ENCODE measurements at regions not wholly inside any gene's neighbourhood (a gene's known extent, or its start where the extent isn't known, plus 50 kb on each side); places are given as distances from the start of the nearest gene placed in this dataset.

DNA sequence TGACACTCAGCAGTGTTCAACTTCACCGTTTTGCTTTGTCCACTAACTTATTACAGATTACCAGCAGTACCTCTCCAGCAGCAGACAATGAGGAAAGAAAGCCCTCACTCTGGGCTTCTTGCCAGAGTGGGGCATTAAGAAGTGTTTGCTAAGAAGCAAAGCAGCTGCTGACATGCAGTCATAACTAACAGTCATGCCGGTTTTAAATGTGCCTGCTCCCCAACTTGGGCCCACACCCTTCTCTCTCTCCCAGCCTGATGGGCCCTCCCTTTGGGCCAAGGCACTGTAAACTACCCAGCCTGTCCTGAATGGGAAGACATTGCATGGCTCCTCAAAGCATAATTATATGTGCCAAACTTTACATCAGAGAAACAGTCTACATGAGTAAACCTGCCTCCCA is 54.6 kb upstream of the HHIP start:
- Histone ChIP-seq H2BK15ac (ENCODE audit: low read depth, poor library complexity, severe bottlenecking) (no peak overlapping the region), H2BK5ac (ENCODE audit: low read depth, low read length, poor library complexity, severe bottlenecking) (no peak overlapping the region), H3K18ac (ENCODE audit: low read depth in 1 of 2, low read length in 2 of 2) (no peak overlapping the region), H3K23ac (ENCODE audit: low read length in 2 of 2) (no peak overlapping the region), H3K9me3 (ENCODE audit: control insufficient read depth, low read length) (no peaks in the 10 kb centered on the region), H3K4me1 (ENCODE audit: control insufficient read depth, insufficient read depth, low read depth, low read length) (peaks cover 2% of the 10 kb centered on the region), H2BK120ac (ENCODE audit: low read depth, low read length) (no peak overlapping the region), H3K36me3 (ENCODE audit: control insufficient read depth in 1 of 2, insufficient read depth in 2 of 2, low read depth in 1 of 2, low read length in 2 of 2) (no peaks in the 10 kb centered on the region), H2BK12ac (ENCODE audit: low read length in 2 of 2) (no peak overlapping the region), H3K9ac (ENCODE audit: low read length) (no peak overlapping the region), H3K27me3 (ENCODE audit: control insufficient read depth in 1 of 2, insufficient read depth in 1 of 2, low read length in 2 of 2) (no peaks in the 10 kb centered on the region), H3K4me3 (ENCODE audit: insufficient read depth in 1 of 2, low read depth in 1 of 2, low read length in 2 of 2) (no peak overlapping the region), H4K8ac (ENCODE audit: low read length) (no peak overlapping the region), H3K4ac (ENCODE audit: low read depth in 1 of 2, low read length in 2 of 2) (no peak overlapping the region), H3K4me2 (ENCODE audit: low read length, poor library complexity, severe bottlenecking) (no peak overlapping the region), H3K27ac (ENCODE audit: low read length, poor library complexity, severe bottlenecking) (peak overlapping the region; percentile 0), H3K79me1 (replicated peaks; ENCODE audit: low read length, poor library complexity, severe bottlenecking) (no peaks in the 10 kb centered on the region), H2AK5ac (ENCODE audit: low read length, severe bottlenecking) (no peak overlapping the region), H2AFZ (ENCODE audit: low read depth, low read length) (no peak overlapping the region), H3K14ac (ENCODE audit: low read length in 2 of 2) (no peak overlapping the region), H4K91ac (ENCODE audit: low read length) (no peak overlapping the region)
- 67% methylated on average over 2 of the region's 2 CpGs for WGBS
- peak; percentile 20 for DNase-seq

DNA sequence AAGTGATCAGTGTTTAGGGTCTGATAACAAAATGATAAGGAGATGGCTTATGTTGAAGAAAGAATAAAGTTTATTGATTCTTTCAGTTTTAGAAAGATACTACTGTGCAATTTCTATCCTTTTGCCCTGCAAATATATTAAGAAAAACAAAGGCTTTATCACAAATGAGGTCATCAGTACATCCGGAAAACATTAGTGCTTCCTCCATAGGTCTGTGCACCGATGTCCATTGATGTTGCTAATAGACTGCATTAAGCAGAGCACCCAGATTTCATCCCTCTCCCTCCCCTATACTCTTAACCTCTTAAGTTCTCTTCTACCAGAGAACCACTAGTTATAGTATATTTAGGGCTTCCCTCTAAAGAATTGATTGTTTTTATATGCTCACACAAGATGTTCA is 53.7 kb upstream of the HHIP start:
- no peak overlapping the region for H2BK120ac ChIP-seq (ENCODE audit: low read depth, low read length)
- DNase-seq: no peak
- no peak overlapping the region for H3K9ac ChIP-seq (ENCODE audit: low read length)
- no peak overlapping the region for H2AFZ ChIP-seq (ENCODE audit: low read depth, low read length)
- no peak overlapping the region for H2BK12ac ChIP-seq (ENCODE audit: low read length in 2 of 2)
- H3K14ac ChIP-seq (ENCODE audit: low read length in 2 of 2): no peak overlapping the region
- H3K27ac ChIP-seq (ENCODE audit: low read length, poor library complexity, severe bottlenecking): no peak overlapping the region
- no peak overlapping the region for H4K91ac ChIP-seq (ENCODE audit: low read length)
- H2BK15ac ChIP-seq (ENCODE audit: low read depth, poor library complexity, severe bottlenecking): no peak overlapping the region
- no peaks in the 10 kb centered on the region for H3K9me3 ChIP-seq (ENCODE audit: control insufficient read depth, low read length)
- peaks cover 2% of the 10 kb centered on the region for H3K4me1 ChIP-seq (ENCODE audit: control insufficient read depth, insufficient read depth, low read depth, low read length)
- no peak overlapping the region for H3K4me2 ChIP-seq (ENCODE audit: low read length, poor library complexity, severe bottlenecking)
- H3K4me3 ChIP-seq (ENCODE audit: insufficient read depth in 1 of 2, low read depth in 1 of 2, low read length in 2 of 2): no peak overlapping the region
- H4K8ac ChIP-seq (ENCODE audit: low read length): no peak overlapping the region
- H3K4ac ChIP-seq (ENCODE audit: low read depth in 1 of 2, low read length in 2 of 2): no peak overlapping the region
- H3K36me3 ChIP-seq (ENCODE audit: control insufficient read depth in 1 of 2, insufficient read depth in 2 of 2, low read depth in 1 of 2, low read length in 2 of 2): no peaks in the 10 kb centered on the region
- no peaks in the 10 kb centered on the region for H3K27me3 ChIP-seq (ENCODE audit: control insufficient read depth in 1 of 2, insufficient read depth in 1 of 2, low read length in 2 of 2)
- 75% methylated on average over 2 of the region's 2 CpGs for WGBS
- H3K18ac ChIP-seq (ENCODE audit: low read depth in 1 of 2, low read length in 2 of 2): no peak overlapping the region
- no peak overlapping the region for H2AK5ac ChIP-seq (ENCODE audit: low read length, severe bottlenecking)
- H3K79me1 ChIP-seq (replicated peaks; ENCODE audit: low read length, poor library complexity, severe bottlenecking): no peaks in the 10 kb centered on the region
- H2BK5ac ChIP-seq (ENCODE audit: low read depth, low read length, poor library complexity, severe bottlenecking): no peak overlapping the region
- no peak overlapping the region for H3K23ac ChIP-seq (ENCODE audit: low read length in 2 of 2)

DNA sequence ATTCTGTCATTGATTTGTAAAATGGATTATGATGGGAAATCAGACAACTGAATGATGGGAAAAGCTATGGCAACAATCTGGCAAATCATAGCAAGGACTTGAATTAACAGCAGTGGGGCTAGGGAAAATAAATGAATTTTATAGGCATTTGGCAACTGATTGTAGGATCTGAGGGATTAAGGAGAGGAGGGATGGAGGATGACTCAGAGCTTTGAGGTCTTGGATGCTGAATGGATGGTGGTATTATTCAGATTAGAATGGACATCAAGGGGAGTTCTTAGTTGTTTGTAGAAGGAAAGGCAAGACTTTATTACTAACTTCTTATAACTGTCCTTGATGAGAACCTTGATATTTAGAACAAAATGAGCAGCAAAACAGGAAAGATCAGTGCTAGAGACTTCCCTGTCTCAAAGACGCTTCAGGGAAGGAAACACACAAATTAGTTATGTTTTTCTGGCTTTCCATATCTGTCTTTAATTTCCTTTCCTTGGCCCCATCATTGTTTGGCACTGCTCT is 51.4 kb upstream of the HHIP start:
- WGBS: 89% methylated on average over 1 of the region's 1 CpG
- Histone ChIP-seq H3K79me1 (replicated peaks; ENCODE audit: low read length, poor library complexity, severe bottlenecking) (no peaks in the 10 kb centered on the region), H2BK12ac (ENCODE audit: low read length in 2 of 2) (no peak overlapping the region), H3K4ac (ENCODE audit: low read depth in 1 of 2, low read length in 2 of 2) (no peak overlapping the region), H2BK15ac (ENCODE audit: low read depth, poor library complexity, severe bottlenecking) (no peak overlapping the region), H3K14ac (ENCODE audit: low read length in 2 of 2) (no peak overlapping the region), H3K4me3 (ENCODE audit: insufficient read depth in 1 of 2, low read depth in 1 of 2, low read length in 2 of 2) (no peak overlapping the region), H3K23ac (ENCODE audit: low read length in 2 of 2) (no peak overlapping the region), H3K9me3 (ENCODE audit: control insufficient read depth, low read length) (no peaks in the 10 kb centered on the region), H2AFZ (ENCODE audit: low read depth, low read length) (no peak overlapping the region), H4K91ac (ENCODE audit: low read length) (no peak overlapping the region), H3K18ac (ENCODE audit: low read depth in 1 of 2, low read length in 2 of 2) (no peak overlapping the region), H3K4me1 (ENCODE audit: control insufficient read depth, insufficient read depth, low read depth, low read length) (peaks cover 2% of the 10 kb centered on the region), H3K9ac (ENCODE audit: low read length) (no peak overlapping the region), H3K4me2 (ENCODE audit: low read length, poor library complexity, severe bottlenecking) (no peak overlapping the region), H3K27me3 (ENCODE audit: control insufficient read depth in 1 of 2, insufficient read depth in 1 of 2, low read length in 2 of 2) (no peaks in the 10 kb centered on the region), H2BK5ac (ENCODE audit: low read depth, low read length, poor library complexity, severe bottlenecking) (no peak overlapping the region), H2BK120ac (ENCODE audit: low read depth, low read length) (no peak overlapping the region), H4K8ac (ENCODE audit: low read length) (no peak overlapping the region), H3K36me3 (ENCODE audit: control insufficient read depth in 1 of 2, insufficient read depth in 2 of 2, low read depth in 1 of 2, low read length in 2 of 2) (no peaks in the 10 kb centered on the region), H3K27ac (ENCODE audit: low read length, poor library complexity, severe bottlenecking) (no peak overlapping the region), H2AK5ac (ENCODE audit: low read length, severe bottlenecking) (no peak overlapping the region)
- no peak for DNase-seq

DNA sequence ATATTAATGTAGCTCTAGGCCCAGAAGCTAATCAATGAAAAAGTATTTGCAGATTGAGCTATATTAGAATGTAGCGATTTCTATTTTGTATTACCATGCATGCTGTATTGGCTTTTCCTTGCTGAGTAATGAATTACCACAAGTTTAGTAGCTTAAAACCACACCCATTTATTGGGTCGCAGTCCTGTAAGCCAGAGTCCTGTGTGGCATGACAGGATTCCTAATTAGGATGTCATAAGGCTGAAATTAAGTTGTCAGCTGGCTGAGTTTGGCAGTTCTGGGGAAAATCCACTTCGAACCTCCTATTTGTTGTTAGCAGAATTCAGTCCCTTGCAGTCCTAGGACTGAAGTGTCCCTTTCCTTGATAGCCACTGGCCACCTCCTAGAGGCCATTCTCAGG is 50.3 kb upstream of the HHIP start:
- no peaks in the 10 kb centered on the region for H3K79me1 ChIP-seq (replicated peaks; ENCODE audit: low read length, poor library complexity, severe bottlenecking)
- H2BK120ac ChIP-seq (ENCODE audit: low read depth, low read length): no peak overlapping the region
- no peak overlapping the region for H2AK5ac ChIP-seq (ENCODE audit: low read length, severe bottlenecking)
- no peak overlapping the region for H3K23ac ChIP-seq (ENCODE audit: low read length in 2 of 2)
- no peaks in the 10 kb centered on the region for H3K27me3 ChIP-seq (ENCODE audit: control insufficient read depth in 1 of 2, insufficient read depth in 1 of 2, low read length in 2 of 2)
- H3K9ac ChIP-seq (ENCODE audit: low read length): no peak overlapping the region
- H3K4ac ChIP-seq (ENCODE audit: low read depth in 1 of 2, low read length in 2 of 2): no peak overlapping the region
- H2BK5ac ChIP-seq (ENCODE audit: low read depth, low read length, poor library complexity, severe bottlenecking): no peak overlapping the region
- no peak overlapping the region for H2BK12ac ChIP-seq (ENCODE audit: low read length in 2 of 2)
- no peak overlapping the region for H4K91ac ChIP-seq (ENCODE audit: low read length)
- DNase-seq: no peak
- WGBS: 82% methylated on average over 3 of the region's 3 CpGs
- no peak overlapping the region for H3K27ac ChIP-seq (ENCODE audit: low read length, poor library complexity, severe bottlenecking)
- H2BK15ac ChIP-seq (ENCODE audit: low read depth, poor library complexity, severe bottlenecking): no peak overlapping the region
- peaks cover 2% of the 10 kb centered on the region for H3K4me1 ChIP-seq (ENCODE audit: control insufficient read depth, insufficient read depth, low read depth, low read length)
- no peak overlapping the region for H3K4me2 ChIP-seq (ENCODE audit: low read length, poor library complexity, severe bottlenecking)
- no peak overlapping the region for H2AFZ ChIP-seq (ENCODE audit: low read depth, low read length)
- H3K14ac ChIP-seq (ENCODE audit: low read length in 2 of 2): no peak overlapping the region
- H4K8ac ChIP-seq (ENCODE audit: low read length): no peak overlapping the region
- no peak overlapping the region for H3K4me3 ChIP-seq (ENCODE audit: insufficient read depth in 1 of 2, low read depth in 1 of 2, low read length in 2 of 2)
- no peaks in the 10 kb centered on the region for H3K36me3 ChIP-seq (ENCODE audit: control insufficient read depth in 1 of 2, insufficient read depth in 2 of 2, low read depth in 1 of 2, low read length in 2 of 2)
- no peaks in the 10 kb centered on the region for H3K9me3 ChIP-seq (ENCODE audit: control insufficient read depth, low read length)
- no peak overlapping the region for H3K18ac ChIP-seq (ENCODE audit: low read depth in 1 of 2, low read length in 2 of 2)

Data from mesenchymal stem cell (in vitro differentiated cells and primary cell).